ENCODE measurements at regions not wholly inside any gene's neighbourhood (a gene's known extent, or its start where the extent isn't known, plus 50 kb on each side); places are given as distances from the start of the nearest gene placed in this dataset.

DNA sequence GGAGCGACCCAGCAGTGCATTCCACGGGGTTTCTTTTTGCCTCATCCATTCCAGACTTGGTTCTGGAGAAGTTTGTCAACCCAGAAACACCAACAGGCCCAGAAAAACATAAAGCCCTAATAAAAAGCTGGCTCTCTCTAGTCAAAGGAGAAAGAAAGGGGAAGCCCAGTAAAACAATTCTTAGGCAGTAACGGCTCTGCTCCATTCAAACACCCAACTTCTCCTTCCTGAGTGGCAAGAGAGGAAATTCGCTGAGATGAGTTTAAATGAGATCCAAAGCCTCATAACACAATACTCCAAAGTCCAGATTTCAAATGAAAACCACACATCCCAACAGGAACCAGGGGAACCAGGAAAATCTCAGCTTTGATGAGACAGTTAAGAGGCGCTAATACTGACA lies 179.9 kb downstream of the RPIA start:
- TF ChIP-seq, protein P1, sequence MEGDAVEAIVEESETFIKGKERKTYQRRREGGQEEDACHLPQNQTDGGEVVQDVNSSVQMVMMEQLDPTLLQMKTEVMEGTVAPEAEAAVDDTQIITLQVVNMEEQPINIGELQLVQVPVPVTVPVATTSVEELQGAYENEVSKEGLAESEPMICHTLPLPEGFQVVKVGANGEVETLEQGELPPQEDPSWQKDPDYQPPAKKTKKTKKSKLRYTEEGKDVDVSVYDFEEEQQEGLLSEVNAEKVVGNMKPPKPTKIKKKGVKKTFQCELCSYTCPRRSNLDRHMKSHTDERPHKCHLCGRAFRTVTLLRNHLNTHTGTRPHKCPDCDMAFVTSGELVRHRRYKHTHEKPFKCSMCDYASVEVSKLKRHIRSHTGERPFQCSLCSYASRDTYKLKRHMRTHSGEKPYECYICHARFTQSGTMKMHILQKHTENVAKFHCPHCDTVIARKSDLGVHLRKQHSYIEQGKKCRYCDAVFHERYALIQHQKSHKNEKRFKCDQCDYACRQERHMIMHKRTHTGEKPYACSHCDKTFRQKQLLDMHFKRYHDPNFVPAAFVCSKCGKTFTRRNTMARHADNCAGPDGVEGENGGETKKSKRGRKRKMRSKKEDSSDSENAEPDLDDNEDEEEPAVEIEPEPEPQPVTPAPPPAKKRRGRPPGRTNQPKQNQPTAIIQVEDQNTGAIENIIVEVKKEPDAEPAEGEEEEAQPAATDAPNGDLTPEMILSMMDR (conservative IDR thresholded peaks at IDR 0.05; ENCODE audit: low read depth, low read length): no peak
- no peak for TF ChIP-seq EZH2 (IDR thresholded peaks at IDR 0.05; ENCODE audit: borderline replicate concordance, low read depth, low read length, poor library complexity, severe bottlenecking)
- no peaks in the 10 kb centered on the region for H3K36me3 ChIP-seq (ENCODE audit: insufficient read depth, low read length, poor library complexity, severe bottlenecking)
- BruUV-seq (replicated peaks): no TSS peak
- intact Hi-C loops (cut with micrococcal nuclease; ENCODE audit: unreplicated experiment): no loop called here
- DNase-seq (ENCODE audit: low spot score): no peak
- no peak overlapping the region for H3K4me3 ChIP-seq (ENCODE audit: low read depth, low read length, poor library complexity, severe bottlenecking)
- H3K27ac ChIP-seq (ENCODE audit: low read depth, low read length, poor library complexity, severe bottlenecking): no peak overlapping the region
- CTCF ChIA-PET: no interaction called here
- no peaks in the 10 kb centered on the region for H3K9me3 ChIP-seq (ENCODE audit: low read depth, low read length, poor library complexity, severe bottlenecking)
- H3K4me1 ChIP-seq (ENCODE audit: insufficient read depth, low read length, poor library complexity, severe bottlenecking): no peaks in the 10 kb centered on the region
- peaks cover 60% of the 10 kb centered on the region for H3K27me3 ChIP-seq (replicated peaks; ENCODE audit: insufficient read depth, low read depth, low read length, poor library complexity)
- POLR2A ChIA-PET (ENCODE audit: low non-redundant PET): no interaction called here

DNA sequence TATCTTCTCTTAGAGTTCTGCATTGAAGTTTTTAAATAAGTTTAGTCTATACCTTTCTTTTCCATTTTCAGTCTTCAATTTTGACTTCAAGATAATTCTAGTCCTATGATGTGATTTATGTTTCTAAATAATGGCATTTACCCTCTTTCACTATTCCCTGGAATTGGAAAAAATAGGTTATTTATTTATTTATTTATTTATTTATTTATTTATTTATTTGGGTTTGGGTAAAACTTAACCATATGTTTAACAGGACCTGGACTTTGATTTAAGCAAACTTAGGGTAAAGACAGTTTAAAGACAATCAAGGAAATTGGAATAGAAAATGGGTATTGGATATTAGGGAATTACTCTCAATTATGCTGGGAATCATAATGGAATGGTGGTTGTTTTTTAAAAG lies 182.1 kb downstream of the RPIA start:
- POLR2A ChIA-PET (ENCODE audit: low non-redundant PET): no interaction called here
- H3K4me3 ChIP-seq (ENCODE audit: low read depth, low read length, poor library complexity, severe bottlenecking): no peak overlapping the region
- BruUV-seq (replicated peaks): no TSS peak
- H3K4me1 ChIP-seq (ENCODE audit: insufficient read depth, low read length, poor library complexity, severe bottlenecking): no peaks in the 10 kb centered on the region
- DNase-seq (ENCODE audit: low spot score): no peak
- no peaks in the 10 kb centered on the region for H3K36me3 ChIP-seq (ENCODE audit: insufficient read depth, low read length, poor library complexity, severe bottlenecking)
- H3K9me3 ChIP-seq (ENCODE audit: low read depth, low read length, poor library complexity, severe bottlenecking): no peaks in the 10 kb centered on the region
- CTCF ChIA-PET: no interaction called here
- peaks cover 51% of the 10 kb centered on the region for H3K27me3 ChIP-seq (replicated peaks; ENCODE audit: insufficient read depth, low read depth, low read length, poor library complexity)
- H3K27ac ChIP-seq (ENCODE audit: low read depth, low read length, poor library complexity, severe bottlenecking): no peak overlapping the region
- no peak for TF ChIP-seq EZH2 (IDR thresholded peaks at IDR 0.05; ENCODE audit: borderline replicate concordance, low read depth, low read length, poor library complexity, severe bottlenecking)
- TF ChIP-seq, protein P1 (conservative IDR thresholded peaks at IDR 0.05; ENCODE audit: low read depth, low read length): no peak
- intact Hi-C loops (cut with micrococcal nuclease; ENCODE audit: unreplicated experiment): no loop called here

- Histone ChIP-seq H3K27ac (ENCODE audit: low read depth, low read length, poor library complexity, severe bottlenecking) (no peak overlapping the region), H3K4me3 (ENCODE audit: low read depth, low read length, poor library complexity, severe bottlenecking) (no peak overlapping the region), H3K9me3 (ENCODE audit: low read depth, low read length, poor library complexity, severe bottlenecking) (no peaks in the 10 kb centered on the region), H3K36me3 (ENCODE audit: insufficient read depth, low read length, poor library complexity, severe bottlenecking) (no peaks in the 10 kb centered on the region), H3K27me3 (replicated peaks; ENCODE audit: insufficient read depth, low read depth, low read length, poor library complexity) (peaks cover 46% of the 10 kb centered on the region), H3K4me1 (ENCODE audit: insufficient read depth, low read length, poor library complexity, severe bottlenecking) (no peaks in the 10 kb centered on the region)
- TF ChIP-seq EZH2 (IDR thresholded peaks at IDR 0.05; ENCODE audit: borderline replicate concordance, low read depth, low read length, poor library complexity, severe bottlenecking): no peak
- TF ChIP-seq, protein P1 (conservative IDR thresholded peaks at IDR 0.05; ENCODE audit: low read depth, low read length): peak; percentile 86
- intact Hi-C loops (cut with micrococcal nuclease; ENCODE audit: unreplicated experiment): no loop called here
- CTCF ChIA-PET: no interaction called here
- DNase-seq (ENCODE audit: low spot score): peak; percentile 65
- no TSS peak for BruUV-seq (replicated peaks)
- POLR2A ChIA-PET (ENCODE audit: low non-redundant PET): no interaction called here
Measured at GRCh38 chr2:88874063-88874657, 182.7 kb downstream of the RPIA start.

All from A673 (cell line).